ENCODE measurements at regions not wholly inside any gene's neighbourhood (a gene's known extent, or its start where the extent isn't known, plus 50 kb on each side); places are given as distances from the start of the nearest gene placed in this dataset.

DNA sequence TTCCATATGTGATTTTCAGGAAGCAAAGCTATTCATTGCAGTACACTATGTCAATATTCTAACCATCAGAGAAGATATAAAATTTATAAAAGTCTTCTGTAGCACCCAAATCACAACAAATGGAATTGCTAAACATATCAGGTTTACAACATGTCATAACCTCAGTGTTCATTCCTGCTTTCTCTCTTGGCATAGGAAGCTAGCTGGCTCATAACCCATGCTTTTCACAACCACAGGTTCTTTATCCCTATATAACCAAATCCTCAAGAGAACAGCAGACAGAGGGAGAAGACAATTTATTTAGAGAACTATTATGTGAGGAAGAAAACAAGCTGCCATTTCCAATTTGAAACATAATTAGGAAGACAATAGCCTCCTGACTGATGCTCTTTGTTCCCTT is 997.0 kb upstream of the ACVR2A start:
- DNase-seq, result no peak

DNA sequence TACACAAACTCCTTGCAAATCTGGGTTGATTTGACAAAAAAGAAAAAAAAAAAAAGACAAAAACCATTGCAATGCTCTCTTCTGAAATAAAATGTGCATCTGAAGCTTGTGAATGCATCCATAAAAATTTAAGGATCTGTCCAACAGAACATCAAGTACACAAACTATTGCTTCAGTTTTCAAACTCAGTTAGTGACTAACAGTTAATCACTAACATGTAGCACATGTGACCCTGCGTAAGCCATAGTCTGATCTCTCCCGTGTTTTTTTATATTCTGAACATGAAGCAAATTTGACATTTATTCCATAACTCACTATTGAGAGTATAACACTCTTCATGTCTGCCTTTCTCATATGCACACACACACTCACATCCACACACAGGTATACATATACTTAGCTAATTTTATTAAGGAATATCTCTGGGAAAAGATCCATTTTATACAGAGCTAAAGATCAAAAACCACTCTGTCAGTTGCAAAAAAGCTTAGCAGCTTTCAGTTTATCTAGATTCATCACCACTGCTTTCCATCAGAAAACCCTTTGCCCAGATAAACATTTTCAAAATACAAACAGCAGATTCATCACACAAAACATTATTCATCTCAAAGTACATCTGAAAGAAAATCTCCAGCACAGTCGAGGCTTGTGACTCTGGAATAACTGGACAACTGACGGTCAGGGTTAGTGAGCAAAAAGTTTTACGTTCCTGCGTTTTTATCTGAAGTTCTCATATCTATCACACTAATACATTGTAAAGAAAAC is 1000.4 kb upstream of the ACVR2A start:
- no peak for DNase-seq

DNA sequence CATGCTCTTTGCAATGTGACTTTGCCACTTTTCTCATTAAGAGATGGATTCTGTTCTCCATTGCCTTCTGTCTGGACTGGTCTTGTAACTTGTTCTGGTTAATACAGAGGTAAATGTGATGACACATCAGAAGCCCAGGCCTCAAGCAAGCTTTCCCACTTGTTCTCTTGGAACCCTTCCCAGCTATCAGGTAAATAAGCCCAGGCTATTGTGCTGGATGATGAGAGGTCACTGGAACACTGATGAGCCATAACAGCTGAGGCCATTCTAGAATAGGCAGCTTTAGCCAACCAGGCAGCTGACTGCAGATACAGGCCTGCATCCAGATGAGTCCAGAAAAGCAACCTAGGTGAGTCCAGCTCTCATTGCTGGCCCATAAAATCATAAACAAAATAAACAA is 1007.0 kb upstream of the ACVR2A start:
- DNase-seq, result no peak

DNA sequence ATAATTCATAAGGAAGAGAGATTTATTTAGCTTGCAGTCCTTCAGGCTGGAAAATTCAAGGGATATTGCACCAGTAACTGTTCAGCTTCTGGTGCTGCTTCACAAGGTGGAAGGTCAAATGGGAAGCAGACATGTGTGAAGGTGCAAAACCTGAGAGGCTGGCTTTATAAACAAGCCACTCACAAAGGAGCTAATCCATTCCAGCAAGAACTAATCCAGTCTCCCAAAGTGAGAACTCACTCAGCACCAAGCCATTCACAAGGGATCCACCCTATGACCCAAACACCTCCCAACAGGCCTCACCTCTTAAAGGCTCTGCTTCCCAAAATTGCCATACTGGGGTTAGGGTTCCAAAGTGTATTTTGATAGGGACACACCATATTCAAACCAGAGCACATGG is 1018.4 kb upstream of the ACVR2A start:
- no peak for DNase-seq

DNA sequence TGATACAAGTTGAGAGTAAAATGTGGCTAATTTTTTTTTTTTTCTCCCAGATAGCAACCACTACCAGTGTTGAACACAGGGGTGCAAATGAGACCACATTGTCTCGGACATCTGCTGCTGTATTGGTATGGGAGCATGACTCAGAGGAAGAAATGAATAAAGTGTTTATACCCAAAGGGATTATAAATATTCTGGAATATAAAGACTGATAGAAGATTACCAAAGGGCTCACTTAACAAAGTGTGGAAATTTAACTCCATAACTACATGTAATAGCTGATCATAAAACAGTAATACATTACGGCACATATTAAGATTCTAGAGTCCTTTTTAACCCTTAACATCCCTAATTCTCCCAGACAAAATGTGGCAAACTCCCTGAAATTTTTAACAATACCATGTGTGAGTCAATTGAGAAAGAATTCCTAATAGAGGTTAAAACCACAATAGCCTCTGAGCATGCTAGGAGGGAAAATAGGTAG is 1023.0 kb upstream of the ACVR2A start:
- DNase-seq, result no peak

DNA sequence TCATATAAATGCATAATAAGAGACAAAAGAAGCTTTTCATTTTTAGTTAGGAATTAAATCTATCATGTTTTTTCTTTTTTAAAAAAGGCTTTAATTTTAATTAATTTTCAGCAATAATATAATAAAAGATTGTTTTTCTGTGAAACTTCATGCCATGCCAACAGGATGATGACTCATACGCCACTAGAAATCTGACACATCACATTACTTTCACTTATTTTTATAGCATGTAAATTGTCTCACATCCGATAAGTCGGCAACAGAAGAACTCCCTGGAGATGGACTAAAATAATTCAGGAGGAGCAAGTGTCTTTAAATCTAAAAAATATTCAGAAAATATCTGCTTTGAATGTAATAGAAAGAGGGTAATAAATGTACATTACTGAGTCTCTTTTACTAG is 1024.2 kb upstream of the ACVR2A start:
- no peak for DNase-seq

DNA sequence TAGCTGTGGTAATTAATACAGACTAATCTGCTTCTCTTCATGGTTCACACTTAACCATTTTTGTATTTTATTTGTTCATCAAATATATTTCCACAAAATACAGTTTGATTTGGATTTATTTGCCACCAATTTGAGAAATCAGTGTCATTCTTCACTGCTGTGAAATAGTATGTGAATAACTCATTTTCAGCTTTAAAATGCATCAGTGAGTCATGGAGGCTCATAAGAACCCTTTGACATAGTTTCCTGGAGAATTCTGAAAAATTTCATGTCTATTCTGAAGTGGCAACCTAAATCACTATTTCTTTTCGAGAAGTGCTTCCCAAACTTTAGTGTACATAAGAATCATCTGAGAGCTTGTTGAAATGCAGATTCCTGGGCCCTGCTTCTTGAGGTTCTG is 1026.7 kb upstream of the ACVR2A start:
- no peak for DNase-seq

DNA sequence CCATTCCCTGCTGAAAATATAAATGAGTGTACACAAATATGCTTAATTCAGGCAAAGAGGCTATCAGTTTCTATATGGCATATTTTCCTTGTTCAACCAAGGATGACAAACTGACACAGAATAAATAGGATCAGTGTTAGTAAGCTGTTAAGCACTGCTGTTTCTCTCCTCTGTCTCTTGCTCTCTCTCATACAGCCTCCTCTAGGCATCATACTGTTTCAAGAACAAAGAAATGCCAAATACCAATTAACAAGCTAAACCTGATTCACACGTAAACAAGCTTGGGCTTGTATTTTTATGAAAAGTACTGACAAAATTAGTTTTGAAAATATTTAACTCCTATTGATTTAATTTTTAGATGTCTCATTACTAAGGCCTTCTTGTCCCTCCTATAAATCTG is 1027.2 kb upstream of the ACVR2A start:
- DNase-seq, result no peak

DNA sequence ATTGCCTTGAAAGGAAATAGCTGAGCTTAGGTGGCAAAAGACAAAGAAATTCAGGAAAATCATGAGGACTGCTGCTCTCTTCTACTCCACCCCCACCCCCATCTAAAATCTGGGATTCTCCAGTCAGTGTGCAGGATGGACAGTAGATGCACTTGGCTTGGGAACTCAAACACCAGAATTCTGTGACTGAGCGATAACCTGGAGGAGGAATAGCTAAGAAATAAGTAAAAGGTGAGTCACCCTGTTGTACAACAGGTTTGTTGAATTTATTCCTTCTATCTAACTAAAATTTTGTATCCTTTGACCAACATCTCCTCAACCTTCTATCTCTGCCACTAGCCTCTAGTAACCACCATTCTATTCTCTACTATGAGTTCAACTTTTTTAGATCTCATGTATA is 1029.9 kb upstream of the ACVR2A start:
- no peak for DNase-seq

DNA sequence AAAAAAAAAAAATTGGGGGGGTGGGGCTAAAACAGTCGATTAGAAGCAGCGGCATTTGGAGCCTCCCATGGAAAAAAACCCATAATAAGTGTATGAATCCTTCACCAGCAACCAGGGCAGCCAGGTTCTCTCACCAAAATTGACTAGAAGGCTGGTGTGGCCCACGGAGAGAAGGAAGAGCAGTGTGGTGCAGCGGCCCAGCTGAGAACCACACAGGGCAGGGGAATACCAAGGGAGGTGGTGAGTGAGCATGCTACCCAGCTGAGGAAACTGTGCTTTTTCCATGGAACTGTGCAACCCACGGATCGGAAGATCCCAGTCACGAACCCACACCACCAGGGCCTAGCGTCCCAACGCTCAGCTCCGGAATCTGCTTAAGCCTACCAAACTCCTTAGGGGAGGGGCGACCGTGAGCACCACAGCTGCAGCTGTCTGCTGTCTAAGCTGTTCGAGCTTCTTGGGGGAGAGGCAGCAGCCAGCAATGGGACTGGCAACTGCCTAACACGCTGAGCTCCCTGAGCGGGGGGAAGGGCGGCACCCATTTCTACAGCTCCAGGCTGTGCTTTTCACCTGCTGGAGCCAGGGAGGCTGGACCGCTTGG is 1037.2 kb upstream of the ACVR2A start:
- DNase-seq, result no peak

DNA sequence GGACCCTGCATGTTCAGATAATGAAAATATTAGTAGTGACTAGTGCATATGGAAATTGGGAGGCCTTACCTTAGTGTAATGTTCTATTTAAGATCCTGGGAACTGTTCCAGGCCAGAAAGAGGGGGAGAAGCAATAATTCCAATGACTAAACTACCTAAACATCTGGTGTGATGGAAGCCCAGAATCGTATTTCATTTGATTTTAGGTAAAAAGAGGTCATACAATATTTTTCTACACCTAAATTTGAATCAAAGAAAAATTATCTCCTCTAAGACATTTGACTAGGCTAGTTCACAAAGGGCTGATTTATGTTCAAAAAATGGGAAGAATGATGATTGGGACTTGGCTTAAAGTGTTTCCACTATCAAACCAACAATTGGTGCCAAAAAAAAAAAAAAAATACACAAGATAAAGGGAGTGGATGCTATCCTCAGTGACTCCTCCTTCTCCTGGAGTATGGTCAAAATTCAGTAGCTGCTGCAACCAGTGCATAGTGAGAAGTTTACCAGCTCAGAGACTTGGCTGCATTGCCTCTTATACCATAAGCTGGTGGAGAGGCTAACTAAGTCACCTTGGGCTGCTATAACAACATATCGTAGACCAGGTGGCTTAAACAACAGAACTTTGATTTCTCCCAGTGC is 1038.3 kb upstream of the ACVR2A start:
- no peak for DNase-seq

DNA sequence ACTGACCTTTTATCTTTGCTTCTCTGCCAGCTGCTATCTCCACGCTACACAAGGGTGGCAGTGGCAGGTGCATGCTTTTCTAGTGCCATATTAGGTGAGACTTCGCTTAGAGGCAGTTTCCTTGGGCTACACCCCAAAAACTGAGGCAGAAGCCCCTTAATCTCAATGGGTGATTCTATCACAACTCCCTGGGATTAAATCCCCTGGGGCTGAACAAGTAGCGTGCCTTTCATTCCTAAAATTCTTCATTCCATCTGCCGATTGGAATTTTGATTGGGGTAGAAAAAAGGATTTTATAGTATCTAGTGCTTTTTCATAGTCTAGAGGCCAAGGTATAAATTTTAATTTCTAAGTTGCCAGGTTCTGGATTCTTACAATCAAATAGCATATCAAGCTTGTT is 1040.5 kb upstream of the ACVR2A start:
- no peak for DNase-seq

DNA sequence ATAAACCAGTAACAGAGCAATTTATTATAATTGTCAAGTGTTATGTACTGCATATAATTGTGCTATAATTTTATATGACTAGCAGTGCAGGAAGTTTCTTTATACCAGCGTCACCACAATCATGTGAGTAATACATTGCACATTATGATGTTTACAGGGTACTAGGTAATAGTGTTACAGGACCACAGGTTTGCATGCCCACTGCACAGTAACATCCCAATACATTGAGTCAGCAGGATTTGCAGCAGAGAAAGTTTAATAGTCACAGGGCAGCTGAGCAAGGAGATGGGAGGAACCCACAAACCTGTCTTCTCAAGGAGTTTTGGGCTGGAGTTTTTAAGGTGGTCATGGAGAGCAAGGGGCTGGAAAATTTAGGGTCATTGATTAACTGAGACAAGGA is 1042.9 kb upstream of the ACVR2A start:
- DNase-seq, result no peak

DNA sequence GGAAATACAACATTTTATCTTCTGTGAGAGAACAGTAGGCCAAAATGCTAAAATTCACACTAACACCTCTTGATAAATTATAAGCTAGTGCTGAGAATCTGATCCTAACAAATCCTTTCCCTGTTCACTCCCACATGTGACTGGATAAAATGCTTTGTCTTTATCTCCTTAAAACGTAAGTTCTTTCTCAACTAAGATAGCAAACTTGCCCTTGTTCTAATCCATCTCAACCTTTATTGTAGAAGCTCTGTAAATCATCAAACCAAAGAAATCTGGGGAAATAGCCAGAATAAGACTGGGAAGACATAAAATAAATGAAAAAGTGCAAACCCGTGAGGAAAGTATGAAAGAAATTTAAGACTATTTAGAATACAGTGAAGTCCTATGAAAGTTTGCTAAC is 1058.4 kb upstream of the ACVR2A start:
- DNase-seq, result no peak

DNA sequence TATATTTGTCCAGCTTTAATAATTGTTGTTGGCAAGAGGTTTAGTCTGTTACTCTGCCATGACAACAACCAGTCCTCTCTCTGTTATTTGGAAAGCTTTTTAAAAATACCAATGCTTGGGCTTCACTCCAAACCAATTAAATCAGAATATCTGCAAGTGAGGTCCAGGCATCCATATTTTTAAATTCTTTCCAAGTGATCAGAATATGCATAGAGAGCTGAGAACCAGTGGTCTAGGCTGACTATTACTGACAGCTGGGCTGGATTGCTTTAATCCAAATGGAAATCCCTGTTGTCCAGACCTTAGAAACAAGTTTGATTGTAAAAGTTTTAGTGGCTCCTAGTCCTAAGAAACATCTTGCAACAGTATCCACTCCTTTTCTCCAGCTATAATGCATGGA is 1059.7 kb upstream of the ACVR2A start:
- DNase-seq, result no peak

DNA sequence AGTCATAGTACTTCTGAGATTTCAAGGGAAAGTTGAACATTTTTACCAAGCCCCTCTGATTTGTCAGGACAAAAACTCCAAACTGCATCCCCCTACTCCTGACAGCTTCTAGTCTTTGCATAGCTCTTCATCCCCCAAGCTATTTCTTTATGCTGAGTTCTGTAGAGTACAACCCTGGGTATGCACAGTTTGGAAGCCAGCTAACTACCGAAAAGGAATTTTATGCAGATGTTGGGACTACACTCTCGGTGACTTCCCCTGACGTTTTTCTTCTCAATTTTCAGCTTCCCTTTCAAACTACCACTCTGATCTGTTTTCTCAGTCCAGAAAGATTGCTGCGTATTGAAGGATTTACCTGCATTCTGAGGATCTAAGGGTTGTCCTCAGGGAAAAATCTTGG is 1060.2 kb upstream of the ACVR2A start:
- no peak for DNase-seq

DNA sequence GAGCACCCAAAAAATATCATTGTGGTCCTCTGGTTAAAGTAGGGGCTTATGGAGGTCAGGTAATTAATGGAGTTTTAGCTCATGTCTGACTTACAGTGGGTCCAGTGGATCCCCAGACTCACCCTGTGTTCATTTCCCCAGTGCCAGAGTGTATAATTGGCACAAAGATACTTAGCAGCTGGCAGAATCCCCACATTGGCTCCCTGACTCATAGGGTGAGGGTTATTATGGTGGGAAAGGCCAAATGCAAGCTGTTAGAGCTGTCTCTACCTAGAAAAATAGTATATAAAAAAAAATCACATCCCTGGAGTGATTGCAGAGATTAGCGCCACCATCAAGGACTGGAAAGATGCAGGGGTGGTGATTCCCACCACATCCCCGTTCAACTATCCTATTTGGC is 1067.6 kb upstream of the ACVR2A start:
- DNase-seq, result no peak

DNA sequence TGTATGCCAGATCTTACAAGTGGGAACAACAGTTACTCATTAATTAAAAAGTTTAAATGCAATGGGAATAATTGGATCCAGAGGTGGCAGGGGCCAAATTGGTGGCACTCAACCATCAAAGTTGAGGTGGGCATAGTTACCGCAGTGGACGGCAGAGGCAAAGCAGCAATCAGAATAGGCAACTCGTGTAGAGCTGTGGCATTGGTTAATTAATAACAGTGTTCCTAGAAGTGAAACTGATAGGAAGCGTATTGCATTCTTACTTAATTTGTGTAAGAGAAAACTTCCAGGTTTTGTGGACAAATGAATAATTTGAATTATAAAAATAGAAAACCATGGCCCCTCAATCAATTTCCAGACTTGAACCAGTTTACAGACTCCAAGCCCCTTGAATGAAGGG is 1068.2 kb upstream of the ACVR2A start:
- no peak for DNase-seq

DNA sequence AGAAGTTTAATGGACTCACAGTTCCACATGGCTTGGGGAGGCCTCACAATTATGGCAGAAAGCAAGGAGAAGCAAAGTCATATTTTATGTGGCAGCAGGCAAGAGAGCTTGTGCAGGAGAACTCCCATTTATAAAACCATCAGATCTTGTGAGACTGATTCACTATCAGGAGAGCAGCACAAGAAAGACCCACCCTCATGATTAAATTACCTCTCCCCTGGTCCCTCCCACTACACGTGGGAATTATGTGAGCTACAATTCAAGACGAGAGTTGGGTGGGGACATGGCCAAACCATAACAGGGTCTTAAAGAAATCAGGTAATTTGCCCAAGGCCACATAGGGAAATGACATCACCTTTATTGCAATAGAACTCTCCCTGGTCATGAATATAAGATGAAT is 1073.3 kb upstream of the ACVR2A start:
- DNase-seq, result no peak

DNA sequence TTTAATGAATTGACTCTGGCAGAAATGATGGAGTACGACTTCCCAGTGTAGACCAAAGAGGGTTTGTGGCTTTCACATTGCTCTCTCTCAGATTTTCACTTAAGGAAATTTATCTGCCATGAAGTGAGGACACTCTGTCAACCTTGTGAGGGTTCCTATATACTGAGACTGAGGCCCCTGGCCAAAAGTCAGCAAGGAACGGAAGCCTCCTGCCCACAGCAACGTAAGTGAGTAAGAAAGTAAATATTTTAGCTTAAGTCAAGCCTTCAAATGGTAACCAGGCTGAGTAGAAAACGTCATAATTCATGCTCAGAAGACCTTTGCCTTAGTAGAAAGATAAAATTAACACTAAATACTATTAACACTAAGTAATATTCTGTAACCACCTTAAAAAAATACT is 1080.5 kb upstream of the ACVR2A start:
- DNase-seq, result no peak

DNA sequence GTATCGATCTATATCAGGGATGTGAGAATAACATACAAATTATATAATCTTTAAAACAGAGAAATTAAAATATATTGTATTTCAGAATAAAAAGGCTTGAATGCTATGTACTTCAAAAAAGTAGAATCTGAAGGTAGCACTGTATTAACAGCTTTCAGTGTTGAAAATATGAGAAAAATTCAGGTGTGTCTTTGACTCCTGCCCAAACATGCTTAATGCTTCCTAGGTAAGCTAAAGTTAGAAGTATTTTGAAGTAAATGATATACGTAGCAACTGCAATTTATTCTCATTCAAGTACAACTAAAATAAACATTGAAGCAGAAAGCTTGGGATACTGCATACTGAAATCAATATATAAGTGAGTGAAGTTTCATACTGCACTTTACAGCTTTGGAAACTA is 1082.0 kb upstream of the ACVR2A start:
- no peak for DNase-seq

DNA sequence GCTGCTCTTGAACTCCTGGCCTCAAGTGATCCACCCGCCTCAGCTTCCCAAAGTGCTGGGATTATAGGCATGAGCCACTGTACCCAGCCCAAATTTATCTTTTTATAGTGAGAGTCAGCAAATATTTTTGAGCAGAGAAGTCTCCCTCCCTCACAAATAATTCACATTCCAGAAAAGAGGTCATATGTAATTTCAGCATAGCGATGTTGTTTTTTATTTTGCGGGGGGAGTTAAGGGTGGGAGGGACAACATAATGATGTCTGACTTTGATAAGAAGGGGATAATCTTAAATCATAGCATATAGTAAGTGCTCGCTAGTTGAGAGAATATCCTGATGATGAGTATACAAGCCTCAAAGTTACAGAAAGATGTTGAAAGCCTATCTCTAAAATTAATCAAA is 1090.2 kb upstream of the ACVR2A start:
- no peak for DNase-seq

DNA sequence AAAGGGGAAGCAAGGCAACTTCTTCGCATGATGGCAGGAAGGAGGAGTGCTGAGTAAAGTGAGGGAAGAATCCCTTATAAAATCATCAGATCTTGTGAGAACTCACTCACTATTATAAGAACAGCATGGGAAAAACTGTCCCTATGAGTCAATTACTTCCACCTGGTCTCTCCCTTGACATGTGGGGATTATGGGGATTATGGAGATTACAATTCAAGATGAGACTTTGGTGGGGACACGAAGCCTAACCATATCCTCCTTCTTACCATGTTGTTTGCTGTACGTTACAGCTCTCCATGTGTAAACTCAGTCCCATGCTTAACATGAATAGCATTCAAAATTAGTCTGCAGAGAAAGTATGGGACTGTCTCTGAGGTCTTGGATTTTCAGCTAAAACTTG is 1096.8 kb upstream of the ACVR2A start:
- DNase-seq, result no peak

DNA sequence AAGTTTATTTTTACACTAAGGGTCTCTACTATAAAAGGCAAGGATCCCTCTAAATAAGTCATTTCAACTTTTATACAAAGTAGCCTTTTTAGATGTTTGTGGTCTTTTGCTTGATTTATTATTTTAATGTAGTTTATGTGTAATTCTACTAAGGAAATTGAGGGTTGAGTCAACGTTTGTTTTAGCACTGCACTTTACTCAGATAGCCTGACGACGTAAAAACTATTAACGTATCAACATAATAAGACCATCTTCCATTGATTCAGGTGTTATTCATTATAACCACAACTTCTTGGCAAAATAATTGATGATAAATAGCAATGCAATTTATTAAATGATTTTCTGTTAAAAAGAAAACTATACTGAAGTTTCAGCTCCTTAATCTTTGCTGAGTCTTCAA is 1103.6 kb upstream of the ACVR2A start:
- DNase-seq, result no peak

DNA sequence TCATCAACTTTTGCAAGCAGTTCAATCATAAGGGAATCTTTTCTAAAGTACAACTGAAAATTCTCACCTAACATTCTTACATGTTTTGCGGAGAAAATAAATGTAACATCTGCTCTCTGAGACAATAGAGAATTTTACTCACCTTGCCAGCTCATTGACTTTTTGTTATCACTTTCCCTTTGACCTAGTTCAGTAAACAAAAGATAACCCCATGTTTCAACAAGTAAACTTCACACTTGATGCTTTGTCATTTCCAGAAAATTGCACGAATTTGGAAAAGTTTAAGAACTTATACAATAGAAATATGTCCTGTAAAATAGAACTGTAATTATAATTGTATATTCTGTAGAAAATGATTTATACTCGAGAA is 1110.0 kb upstream of the ACVR2A start:
- no peak for DNase-seq
